HG03457 (cell line): ENCODE measurements at regions not wholly inside any gene's neighbourhood (a gene's known extent, or its start where the extent isn't known, plus 50 kb on each side); places are given as distances from the start of the nearest gene placed in this dataset.
"Not testable (repeated sequence)": the region's sequence is repeated elsewhere in the genome, so short reads cannot be mapped to it uniquely, and the experiment has no call there.

Experiments
- ATAC-seq: cut with Tn5 transposase; IDR thresholded peaks from one replicate; pipeline ENCODE4 v1.9.1; 2021; ENCODE audit warnings: moderate number of reproducible peaks; ENCODE audit not compliant: unreplicated experiment

DNA sequence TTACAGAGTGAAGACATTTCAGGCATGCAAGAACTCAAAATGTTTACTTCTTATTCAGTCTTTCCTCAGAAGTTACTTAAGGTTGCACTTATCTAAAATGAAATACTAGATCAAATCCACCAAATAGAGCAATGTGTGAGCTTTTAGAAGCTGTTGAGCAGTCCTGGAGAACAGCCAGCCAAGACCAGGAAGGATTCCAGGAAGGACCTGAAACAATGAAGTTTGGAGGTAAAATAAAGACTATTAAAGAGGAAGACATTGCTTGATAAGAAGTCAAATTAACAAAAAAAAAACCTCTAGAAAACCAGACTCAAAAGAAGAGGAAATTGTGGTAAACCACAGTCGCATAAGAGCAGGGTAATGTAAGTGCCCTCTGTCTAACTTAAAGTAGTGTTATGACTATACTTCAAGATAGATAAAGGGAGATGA lies 156.2 kb upstream of the S1PR3 start:
- ATAC-seq: peak; percentile 95

GRCh38 chr9:88835772-88836171 lies 155.5 kb upstream of the S1PR3 start:
- ATAC-seq: no peak

GRCh38 chr9:88837731-88838130 lies 153.5 kb upstream of the S1PR3 start:
- no peak for ATAC-seq

DNA sequence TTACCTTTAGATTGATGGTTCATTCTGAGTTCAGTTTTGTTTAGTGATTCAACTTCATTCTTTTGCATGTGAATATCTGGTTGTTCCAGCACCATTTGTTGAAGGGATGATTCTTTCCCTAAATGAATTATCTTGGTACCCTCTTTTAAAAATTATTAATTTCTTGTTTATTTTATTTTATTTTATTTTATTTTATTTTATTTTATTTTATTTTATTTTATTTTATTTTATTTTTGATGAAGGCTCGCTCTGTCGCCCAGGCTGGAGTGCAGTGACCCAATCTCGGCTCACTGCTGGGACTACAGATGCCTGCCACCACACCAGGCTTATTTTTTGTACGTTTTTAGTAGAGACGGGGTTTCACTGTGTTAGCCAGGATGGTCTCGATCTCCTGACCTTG lies 141.4 kb upstream of the S1PR3 start:
- not testable (repeated sequence) for ATAC-seq

DNA sequence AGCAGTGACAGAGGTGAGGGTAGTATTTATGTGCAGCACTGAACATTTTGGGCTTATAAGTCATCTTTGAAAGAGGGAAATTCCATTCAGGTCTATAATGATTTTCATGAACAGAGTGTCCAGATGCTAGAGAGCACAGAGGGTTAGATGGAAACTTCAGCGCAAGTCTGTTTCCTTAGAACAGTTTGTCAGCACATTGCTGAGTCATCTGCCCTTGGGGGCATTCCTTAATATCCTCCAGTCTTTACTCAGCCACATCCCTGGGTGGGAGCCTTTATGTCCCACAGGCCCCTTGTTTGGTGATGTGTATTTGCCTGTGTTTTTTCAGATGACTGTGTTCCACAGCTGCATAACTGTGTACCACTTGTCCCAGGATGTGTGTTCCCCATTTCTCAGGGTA lies 138.5 kb upstream of the S1PR3 start:
- ATAC-seq: no peak

DNA sequence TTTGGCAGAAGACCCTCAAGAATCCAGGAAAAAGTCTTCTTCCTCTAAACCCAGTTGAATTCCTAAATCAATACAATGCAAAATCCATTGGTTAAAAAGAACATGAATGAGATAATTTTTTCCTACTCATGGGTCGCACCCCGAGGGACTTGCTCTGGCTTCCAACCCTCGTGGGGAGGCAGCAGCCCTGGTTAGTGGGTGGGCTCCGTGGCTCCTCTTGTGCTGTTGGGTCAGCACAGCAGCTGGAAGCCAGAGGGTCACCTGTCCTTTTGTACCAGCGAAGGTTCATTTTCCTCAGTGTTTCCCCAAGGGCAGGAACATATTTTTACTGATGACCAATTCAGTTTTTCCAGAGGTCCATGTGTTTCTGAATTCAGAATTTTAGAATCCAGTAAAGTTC lies 120.6 kb upstream of the S1PR3 start:
- no peak for ATAC-seq

DNA sequence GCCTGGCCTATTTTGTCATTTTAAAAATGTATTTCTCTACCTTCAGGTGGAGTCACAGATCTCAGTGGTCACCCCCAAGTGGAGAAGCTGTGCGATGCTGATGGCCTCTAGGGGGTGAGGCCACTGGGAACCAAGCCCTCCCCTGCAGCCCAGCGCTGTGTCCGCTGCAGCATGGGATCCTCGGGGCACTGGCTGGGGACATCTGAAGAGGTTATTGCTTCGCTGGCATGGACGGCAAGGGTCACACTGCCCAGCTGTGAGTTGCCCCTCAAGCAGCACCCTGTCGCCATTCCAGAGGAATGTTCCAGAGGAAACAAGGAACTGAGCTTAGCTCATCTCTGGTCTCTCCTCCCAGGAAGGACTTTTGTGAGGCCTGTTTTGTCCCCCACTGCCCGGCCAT lies 119.6 kb upstream of the S1PR3 start:
- ATAC-seq: no peak

- ATAC-seq: no peak
Measured at GRCh38 chr9:88872192-88872946, 118.9 kb upstream of the S1PR3 start.

DNA sequence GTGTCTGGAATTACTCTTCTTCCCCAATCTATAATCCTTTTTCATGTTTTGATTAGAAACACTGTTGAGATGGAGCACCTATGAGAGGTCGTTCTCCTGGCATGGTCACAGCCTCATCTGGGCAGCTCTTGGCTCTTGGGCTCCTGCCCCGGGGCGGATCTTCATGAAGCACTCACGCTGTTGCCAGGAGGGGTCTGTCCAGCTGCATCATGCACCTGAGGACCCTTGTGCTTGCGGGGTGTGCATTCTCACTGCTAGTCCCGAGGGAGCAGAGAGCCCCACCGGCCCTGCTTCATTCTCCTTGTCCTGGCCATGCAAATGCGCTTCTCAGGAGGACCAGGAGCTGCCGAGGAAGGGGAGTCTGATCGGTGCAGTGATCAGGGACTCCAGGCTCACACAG lies 117.6 kb upstream of the S1PR3 start:
- no peak for ATAC-seq

DNA sequence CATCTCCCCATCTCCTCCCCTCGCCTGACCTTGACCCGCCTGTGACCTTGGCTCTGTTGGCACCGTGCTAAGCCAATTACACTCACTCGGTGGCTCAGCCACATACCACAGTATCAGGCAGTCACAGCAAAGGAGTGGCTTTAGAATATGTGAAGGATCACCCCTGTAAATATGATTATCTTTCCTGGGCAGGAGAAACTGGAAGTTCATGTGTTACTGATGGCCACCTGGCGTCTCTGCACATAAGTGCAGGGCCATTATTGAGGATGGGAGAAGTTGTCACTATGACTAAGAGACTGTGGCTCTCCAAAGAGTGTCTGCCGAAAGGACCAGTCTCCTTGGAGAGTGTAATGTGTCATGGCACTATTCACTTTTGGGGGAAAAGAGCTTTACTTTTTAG lies 116.9 kb upstream of the S1PR3 start:
- ATAC-seq: no peak

DNA sequence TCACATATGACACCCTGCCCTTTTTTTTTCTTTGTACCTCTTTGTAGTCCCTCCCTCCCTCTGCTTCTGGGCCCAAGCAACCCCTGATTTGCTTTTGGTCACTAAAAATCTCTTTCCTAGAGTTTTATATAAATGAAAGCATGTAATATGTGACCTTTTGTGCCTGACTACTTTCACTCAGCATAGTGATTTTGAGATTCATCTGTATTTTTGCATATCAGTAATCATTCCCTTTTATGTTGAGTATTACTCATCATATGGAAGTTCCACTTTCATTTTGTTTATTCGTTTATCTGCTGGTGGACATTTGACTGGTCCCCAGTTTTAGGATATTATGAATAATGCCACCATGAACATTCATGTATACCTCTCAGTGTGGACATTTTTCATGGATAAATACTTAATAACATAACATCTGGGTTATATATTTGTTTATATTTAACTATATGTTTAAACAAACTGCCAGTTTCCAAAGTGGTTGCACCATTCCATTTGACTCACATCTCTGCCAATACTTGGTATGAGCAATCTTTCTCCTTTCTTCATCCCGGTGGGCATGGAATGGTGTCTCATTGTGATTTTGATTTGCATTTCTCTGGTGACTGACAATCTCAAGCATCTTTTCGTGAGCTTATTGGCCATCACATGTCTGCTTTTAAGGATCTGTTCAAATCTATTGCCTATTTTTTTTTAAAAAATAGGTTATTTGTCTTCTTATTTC lies 115.7 kb upstream of the S1PR3 start:
- ATAC-seq: no peak

- ATAC-seq: no peak
Measured at GRCh38 chr9:88880199-88880598, 111.1 kb upstream of the S1PR3 start.

DNA sequence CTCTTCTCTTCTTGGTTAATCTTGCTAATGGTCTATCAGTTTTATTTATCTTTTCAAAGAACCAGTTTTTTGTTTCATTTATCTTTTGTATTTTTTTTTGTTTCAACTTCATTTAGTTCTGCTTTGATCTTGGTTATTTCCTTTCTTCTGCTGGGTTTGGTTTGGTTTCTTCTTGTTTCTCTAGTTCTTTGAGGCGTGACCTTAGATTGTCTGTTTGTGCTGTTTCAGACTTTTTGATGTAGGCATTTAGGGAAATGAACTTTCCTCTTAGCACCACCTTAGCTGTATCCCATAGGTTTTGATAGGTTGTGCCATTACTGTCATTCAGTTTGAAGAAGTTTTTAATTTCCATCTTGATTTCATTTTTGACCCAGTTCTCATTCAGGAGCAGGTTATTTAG lies 107.0 kb upstream of the S1PR3 start:
- ATAC-seq: not testable (repeated sequence)

DNA sequence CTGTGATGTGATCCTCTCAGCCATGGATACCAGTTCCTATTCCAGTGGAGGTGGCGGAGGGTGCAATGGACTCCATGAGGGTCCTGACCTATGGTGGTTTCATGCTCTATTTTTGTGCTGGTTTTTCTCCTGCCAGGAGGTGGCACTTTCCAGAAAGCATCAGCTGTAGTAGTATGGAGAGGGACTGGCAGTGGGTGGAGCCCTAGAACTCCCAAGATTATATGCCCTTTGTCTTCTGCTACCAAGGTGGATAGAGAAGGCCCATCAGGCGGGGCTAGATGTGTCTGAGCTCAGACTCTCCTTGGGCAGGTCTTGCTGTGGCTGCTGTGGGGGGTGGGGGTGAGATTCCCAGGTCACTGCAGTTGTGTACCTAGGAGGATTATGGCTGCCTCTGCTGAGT lies 104.5 kb upstream of the S1PR3 start:
- ATAC-seq: not testable (repeated sequence)

GRCh38 chr9:88889386-88889785 lies 101.9 kb upstream of the S1PR3 start:
- ATAC-seq: no peak

GRCh38 chr9:88890546-88890945 lies 100.7 kb upstream of the S1PR3 start:
- ATAC-seq: no peak

GRCh38 chr9:88891040-88891439 lies 100.2 kb upstream of the S1PR3 start:
- ATAC-seq: no peak

GRCh38 chr9:88892724-88893123 lies 98.5 kb upstream of the S1PR3 start:
- ATAC-seq: no peak

DNA sequence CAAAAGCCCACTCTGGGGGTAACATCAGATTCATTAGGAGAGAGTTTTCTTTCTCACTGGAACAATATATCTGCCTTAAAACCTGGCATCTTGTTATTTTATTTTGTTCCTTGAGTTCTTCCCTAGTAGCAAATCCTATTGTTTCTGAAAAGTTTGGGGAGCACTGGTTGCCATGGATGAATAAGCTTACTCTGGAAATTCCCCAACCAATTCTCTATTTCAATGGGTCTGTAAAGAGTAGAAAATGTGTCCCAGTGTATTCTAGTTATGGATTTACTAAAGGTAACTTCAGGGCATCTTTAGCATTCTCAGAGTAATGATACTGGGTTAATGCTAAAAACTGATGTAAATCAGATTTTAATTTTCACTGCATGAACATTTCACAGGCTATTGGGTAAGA lies 94.2 kb upstream of the S1PR3 start:
- ATAC-seq: no peak

DNA sequence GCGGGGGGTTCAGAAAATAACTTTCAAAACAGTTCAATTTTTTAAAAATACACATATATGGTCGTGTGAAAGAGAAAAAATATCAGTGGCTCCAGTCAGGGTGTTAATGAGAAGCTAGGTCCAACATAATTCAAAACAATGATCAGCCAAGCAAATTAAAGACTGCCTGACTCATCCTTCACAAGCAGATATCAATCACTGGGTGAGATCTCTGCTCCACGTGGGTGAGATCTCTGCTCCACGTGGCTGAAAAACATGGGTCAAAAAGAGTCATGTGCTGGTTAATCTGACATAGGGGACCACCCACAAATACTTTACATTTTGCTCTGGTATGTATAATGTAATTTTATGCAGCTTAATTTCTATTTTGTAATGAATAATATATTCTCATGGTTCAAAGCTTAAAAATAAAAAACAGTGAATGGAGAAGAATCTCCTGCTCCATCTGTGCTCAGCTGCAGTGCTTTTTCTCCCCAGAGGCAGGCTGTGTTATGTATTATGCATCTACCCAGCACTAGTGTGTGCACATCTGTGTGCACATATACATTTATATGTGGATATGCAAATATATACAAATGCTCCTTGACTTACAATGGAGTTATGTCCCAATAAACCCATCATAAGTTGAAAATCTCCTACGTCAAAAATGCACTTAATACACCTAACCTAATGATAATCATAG lies 93.1 kb upstream of the S1PR3 start:
- ATAC-seq: no peak

DNA sequence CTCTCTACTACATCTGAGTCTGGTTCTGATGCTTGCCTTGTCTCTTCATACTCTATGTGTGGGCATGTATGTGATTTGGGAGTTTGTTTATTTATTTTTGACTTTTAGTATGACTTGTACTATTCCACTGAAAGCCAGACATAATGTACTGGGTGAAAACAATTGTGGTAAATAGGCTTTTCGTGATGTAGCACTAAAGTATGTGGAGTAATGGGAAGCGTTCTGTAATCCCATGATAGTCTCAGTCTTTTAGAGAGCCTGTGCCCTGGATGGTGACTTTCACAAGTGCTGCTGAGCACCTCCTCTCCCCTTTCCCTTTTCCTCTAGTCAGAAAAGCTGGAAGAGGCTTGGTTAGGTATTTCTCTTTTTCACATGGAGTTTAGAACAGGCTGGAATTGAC lies 85.8 kb upstream of the S1PR3 start:
- ATAC-seq: no peak

- no peak for ATAC-seq
Measured at GRCh38 chr9:88915916-88916315, 75.4 kb upstream of the S1PR3 start.
